ENCODE measurements at regions not wholly inside any gene's neighbourhood (a gene's known extent, or its start where the extent isn't known, plus 50 kb on each side); places are given as distances from the start of the nearest gene placed in this dataset.

DNA sequence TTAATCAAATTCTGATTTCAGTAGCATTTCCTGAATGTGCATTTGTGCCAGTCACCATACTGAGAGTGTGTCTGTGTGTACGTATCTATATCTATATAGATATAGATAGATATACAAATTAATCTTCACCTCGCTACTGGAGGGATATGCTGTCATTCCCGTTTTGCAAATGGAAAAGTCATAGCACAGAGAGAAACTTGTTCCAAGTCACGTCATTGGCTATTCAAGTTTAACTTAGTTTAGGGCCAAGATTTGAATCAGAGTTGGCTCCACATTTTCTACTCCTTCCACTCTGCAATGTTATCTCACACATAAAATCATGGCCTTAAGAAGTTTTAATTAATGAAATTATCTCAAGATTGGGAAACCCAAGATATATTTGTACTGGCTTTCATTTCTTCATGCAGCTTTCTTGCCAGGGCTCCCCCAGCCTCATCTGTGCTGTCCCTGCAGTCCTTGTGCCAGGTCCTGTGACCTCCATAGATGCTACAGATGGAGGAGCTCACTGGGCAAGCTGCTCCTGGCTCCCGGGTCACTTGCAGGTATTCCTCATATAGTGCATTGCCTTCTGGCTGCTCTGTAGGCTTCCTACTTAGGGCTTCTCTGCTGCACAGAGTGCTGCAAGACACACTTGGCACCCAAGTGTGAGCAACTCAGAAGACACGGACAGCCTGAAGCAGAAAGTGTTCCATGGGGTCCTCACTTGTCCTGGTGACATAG, 245.8 kb downstream of the KCNS3 start:
- TF ChIP-seq, protein P1, sequence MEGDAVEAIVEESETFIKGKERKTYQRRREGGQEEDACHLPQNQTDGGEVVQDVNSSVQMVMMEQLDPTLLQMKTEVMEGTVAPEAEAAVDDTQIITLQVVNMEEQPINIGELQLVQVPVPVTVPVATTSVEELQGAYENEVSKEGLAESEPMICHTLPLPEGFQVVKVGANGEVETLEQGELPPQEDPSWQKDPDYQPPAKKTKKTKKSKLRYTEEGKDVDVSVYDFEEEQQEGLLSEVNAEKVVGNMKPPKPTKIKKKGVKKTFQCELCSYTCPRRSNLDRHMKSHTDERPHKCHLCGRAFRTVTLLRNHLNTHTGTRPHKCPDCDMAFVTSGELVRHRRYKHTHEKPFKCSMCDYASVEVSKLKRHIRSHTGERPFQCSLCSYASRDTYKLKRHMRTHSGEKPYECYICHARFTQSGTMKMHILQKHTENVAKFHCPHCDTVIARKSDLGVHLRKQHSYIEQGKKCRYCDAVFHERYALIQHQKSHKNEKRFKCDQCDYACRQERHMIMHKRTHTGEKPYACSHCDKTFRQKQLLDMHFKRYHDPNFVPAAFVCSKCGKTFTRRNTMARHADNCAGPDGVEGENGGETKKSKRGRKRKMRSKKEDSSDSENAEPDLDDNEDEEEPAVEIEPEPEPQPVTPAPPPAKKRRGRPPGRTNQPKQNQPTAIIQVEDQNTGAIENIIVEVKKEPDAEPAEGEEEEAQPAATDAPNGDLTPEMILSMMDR (IDR thresholded peaks at IDR 0.05): no peak
- TF ChIP-seq POLR2AphosphoS5 (IDR thresholded peaks at IDR 0.05) (no peak), POLR2A (IDR thresholded peaks at IDR 0.05) (no peak)
